IPS DF 6.9 (cell line): ENCODE measurements at regions not wholly inside any gene's neighbourhood (a gene's known extent, or its start where the extent isn't known, plus 50 kb on each side); places are given as distances from the start of the nearest gene placed in this dataset.

Experiments used
- DNase-seq: peaks from one replicate; pipeline ENCODE4 v3.0.0-alpha.2; 2013; ENCODE audit warnings: low read depth, low spot score
- H3K27ac ChIP-seq: one replicate; pipeline ENCODE4 v1.5.1; 2013; ENCODE audit warnings: low read length, control low read depth
- H3K27me3 ChIP-seq: 2 replicates; pipeline ENCODE4 v1.6.1; 2013; ENCODE audit warnings: mild to moderate bottlenecking, low read length; ENCODE audit not compliant: control insufficient read depth, insufficient read depth
- H3K36me3 ChIP-seq: 2 replicates; pipeline ENCODE4 v1.6.1; 2013; ENCODE audit warnings: low read length; ENCODE audit not compliant: control insufficient read depth, insufficient read depth
- H3K4me1 ChIP-seq: 2 replicates; pipeline ENCODE4 v1.6.1; 2013; ENCODE audit warnings: low read length; ENCODE audit not compliant: control insufficient read depth, insufficient read depth
- H3K4me3 ChIP-seq: 2 replicates; pipeline ENCODE4 v1.5.1; 2013; ENCODE audit warnings: mild to moderate bottlenecking, low read length
- H3K9me3 ChIP-seq: 2 replicates; pipeline ENCODE4 v1.6.1; 2013; ENCODE audit warnings: low read length, inconsistent platforms; ENCODE audit not compliant: control insufficient read depth, insufficient read depth
- WGBS: extraction: QIAGEN DNeasy Blood & Tissue Kit; methylation state at CpG from one replicate; pipeline ENCODE4 v1.1.7; 2013; ENCODE audit warnings: mixed read lengths, missing lambda C conversion rate; ENCODE audit not compliant: insufficient read length, insufficient coverage; 5-methylcytosine and 5-hydroxymethylcytosine counted together

DNA sequence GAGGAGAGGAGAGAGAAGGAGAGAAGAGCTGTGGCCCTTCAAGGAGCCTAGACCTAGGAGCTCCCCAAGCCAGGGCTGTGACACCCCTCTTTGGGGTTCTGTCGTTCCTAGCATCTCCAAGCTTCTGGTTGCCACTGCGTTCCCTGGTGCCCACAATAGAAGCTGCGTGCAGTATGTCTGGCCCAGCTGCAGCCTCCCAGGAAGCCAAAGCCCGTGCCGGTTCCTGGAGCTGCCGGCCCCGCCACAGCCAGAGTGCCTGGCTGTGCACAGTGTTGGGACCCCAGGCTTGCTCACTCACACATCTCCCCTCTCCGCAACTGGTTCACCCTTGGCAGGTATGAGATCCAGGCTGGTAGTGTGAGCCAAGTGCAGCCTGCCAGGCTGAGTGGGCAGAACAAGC lies 367.7 kb upstream of the MC4R start:
- WGBS = no CpG with 5 or more reads among the region's 8 CpGs
- no peak for DNase-seq
- no peaks in the 10 kb centered on the region for H3K27me3 ChIP-seq
- no peaks in the 10 kb centered on the region for H3K9me3 ChIP-seq
- H3K4me3 ChIP-seq = no peak overlapping the region
- H3K4me1 ChIP-seq = no peaks in the 10 kb centered on the region
- no peaks in the 10 kb centered on the region for H3K36me3 ChIP-seq
- no peak overlapping the region for H3K27ac ChIP-seq

DNA sequence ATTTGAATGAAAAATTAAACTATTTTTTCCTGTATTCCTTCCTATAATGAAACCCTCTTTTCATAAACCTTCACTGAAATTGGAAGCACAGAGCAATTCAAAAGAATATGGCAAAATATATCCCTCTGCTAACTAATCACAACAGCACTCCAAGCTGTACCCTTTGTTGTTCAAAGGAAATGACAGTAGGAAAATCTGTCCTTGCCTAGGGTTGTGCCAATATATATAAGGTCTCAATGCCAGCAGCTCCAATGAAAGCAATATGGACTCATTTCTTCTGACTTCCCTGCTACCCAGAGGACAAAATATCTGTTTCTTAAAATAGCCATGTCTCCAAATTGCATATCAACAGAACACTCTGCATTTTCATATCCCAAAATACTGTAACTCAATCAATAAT lies 373.9 kb upstream of the MC4R start:
- Histone ChIP-seq H3K9me3 (no peaks in the 10 kb centered on the region), H3K4me1 (no peaks in the 10 kb centered on the region), H3K27me3 (no peaks in the 10 kb centered on the region), H3K27ac (no peak overlapping the region), H3K4me3 (no peak overlapping the region), H3K36me3 (no peaks in the 10 kb centered on the region)
- DNase-seq = no peak

DNA sequence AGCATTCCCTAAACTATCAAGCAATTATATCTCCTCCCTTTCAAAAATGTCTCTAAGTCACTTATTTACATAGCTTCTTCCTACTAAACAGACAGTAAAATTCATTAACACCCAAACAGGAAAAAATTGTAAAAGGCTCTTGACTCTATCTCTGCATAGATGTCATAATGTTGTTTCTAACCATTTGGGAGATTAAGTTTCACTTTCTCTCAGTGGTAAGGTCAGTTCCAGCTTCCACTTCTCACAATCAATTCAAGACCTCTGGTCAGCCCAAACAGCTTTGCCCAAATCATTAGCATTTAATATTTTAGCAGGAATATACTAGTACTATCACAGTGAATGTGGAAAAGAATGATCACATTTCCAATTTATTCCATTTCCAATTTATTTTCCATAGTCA lies 374.3 kb upstream of the MC4R start:
- DNase-seq = no peak
- no peaks in the 10 kb centered on the region for H3K9me3 ChIP-seq
- H3K4me1 ChIP-seq = no peaks in the 10 kb centered on the region
- no peaks in the 10 kb centered on the region for H3K27me3 ChIP-seq
- H3K27ac ChIP-seq = no peak overlapping the region
- H3K4me3 ChIP-seq = no peak overlapping the region
- no peaks in the 10 kb centered on the region for H3K36me3 ChIP-seq

DNA sequence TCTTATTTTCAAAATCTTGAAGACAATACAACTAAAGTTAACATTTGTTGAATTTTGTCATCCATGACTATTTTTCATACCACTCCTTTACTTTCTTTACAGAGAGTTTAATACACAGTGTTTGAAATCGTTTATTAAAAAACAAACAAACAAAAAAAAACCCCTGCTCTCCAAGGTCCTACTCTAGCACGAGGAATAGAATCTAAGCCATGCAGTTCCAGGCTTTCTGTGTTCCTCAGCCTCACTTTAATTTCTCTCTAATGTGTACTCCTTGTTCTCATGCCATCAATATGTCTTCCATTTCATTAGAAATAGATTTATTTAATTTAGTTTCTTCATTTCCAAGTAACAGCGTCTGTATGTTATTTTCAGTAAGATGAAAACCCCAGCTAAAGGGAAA lies 381.2 kb upstream of the MC4R start:
- Histone ChIP-seq H3K36me3 (no peaks in the 10 kb centered on the region), H3K27me3 (no peaks in the 10 kb centered on the region), H3K27ac (no peak overlapping the region), H3K9me3 (no peaks in the 10 kb centered on the region), H3K4me1 (no peaks in the 10 kb centered on the region), H3K4me3 (no peak overlapping the region)
- no CpG with 5 or more reads among the region's 3 CpGs for WGBS
- no peak for DNase-seq

DNA sequence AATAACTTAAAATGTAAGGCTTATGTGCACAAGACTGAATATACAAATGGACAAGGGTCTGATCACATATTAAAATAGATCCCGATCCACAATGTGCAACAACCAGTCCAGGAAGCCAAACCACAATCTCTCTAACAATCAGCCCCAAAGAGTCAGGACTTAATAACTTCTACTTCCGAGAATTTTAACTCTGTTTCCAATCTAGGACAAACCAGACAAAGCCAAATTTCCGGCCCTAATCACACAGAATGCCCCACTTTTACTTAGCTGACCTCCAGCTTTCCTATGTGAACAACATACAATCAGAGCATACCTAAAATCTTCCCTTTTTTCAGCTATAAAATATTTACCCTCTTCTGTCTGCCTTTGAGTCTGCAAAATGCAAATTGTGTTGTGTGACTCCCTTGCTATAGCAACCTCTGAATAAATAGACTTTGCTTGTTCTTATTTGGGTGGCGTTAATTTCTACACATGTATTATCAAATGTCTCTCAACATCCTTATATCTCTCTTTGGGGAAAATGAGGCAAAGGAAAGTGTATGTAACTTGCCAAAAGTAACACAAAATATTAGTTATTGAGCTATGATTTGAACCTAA lies 381.9 kb upstream of the MC4R start:
- Histone ChIP-seq H3K27me3 (no peaks in the 10 kb centered on the region), H3K9me3 (no peaks in the 10 kb centered on the region), H3K4me1 (no peaks in the 10 kb centered on the region), H3K36me3 (no peaks in the 10 kb centered on the region), H3K27ac (no peak overlapping the region), H3K4me3 (no peak overlapping the region)
- DNase-seq = no peak
- WGBS = no CpG with 5 or more reads among the region's 4 CpGs

DNA sequence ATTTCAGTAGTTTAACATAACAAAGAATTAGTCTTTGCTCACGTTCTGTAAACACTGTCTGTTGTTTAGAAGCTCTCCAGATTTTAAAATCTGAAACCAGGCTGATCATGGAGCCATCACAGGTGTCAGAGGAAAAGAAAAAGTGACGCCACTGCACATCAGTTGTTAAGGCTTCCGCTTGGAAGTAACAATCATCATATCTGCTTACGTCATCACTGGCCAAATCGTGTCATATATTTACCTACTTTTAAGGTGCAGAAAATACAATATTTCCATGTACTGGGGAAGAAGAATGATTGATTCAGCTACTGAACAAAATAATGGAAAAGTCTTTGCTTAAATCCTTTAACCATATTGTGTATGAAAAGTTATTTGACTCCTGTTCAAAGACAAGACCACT lies 382.6 kb upstream of the MC4R start:
- WGBS = no CpG with 5 or more reads among the region's 5 CpGs
- no peak overlapping the region for H3K27ac ChIP-seq
- DNase-seq = no peak

DNA sequence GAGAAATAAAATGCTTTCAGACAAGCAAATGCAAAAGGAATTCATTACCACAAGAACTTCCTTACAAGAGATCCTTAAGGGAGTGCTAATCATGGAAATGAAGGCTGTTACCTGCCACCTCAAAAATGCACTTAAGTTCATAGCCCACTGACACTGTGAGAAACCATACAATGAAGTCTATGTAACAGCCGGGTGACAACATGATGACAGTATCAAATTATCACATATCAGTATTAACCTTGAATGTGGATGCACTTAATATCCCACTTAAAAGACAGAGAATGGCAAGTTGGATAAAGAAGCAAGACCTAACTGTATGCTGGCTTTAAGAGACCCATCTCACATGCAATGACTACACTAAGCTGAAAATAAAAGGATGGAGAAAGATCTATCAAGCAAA lies 403.4 kb upstream of the MC4R start:
- H3K4me1 ChIP-seq = no peaks in the 10 kb centered on the region
- no CpG with 5 or more reads among the region's 1 CpG for WGBS

More for the DNA sequence above, 382.6 kb upstream of the MC4R start:
- no peak overlapping the region for H3K4me3 ChIP-seq
- H3K9me3 ChIP-seq = no peaks in the 10 kb centered on the region
- no peaks in the 10 kb centered on the region for H3K36me3 ChIP-seq
- H3K4me1 ChIP-seq = no peaks in the 10 kb centered on the region
- H3K27me3 ChIP-seq = no peaks in the 10 kb centered on the region

DNA sequence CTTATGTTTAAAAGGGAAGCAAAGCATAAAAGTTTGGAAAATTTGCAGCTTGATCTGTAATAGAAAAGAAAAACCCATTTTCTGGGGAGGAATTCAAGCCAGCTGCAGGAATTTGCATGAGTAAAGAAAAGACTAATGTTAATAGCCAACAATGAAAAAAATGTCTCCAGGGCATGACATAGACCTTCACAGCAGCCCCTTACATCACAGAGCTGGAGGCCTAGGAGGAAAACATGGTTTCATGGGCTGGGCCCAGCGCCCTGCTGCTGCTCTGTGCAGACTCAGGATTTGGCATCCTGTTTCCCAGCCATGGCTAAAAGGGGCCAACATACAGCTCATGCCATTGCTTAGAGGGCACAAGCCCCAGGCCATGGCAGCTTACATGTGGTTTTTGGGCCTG lies 411.6 kb upstream of the MC4R start:
- Histone ChIP-seq H3K27ac (no peak overlapping the region), H3K9me3 (no peaks in the 10 kb centered on the region), H3K4me3 (no peak overlapping the region), H3K4me1 (no peaks in the 10 kb centered on the region), H3K36me3 (no peaks in the 10 kb centered on the region), H3K27me3 (no peaks in the 10 kb centered on the region)
- WGBS = no CpG with 5 or more reads among the region's 1 CpG
- DNase-seq = no peak

More for the DNA sequence above, 403.4 kb upstream of the MC4R start:
- Histone ChIP-seq H3K36me3 (no peaks in the 10 kb centered on the region), H3K27ac (no peak overlapping the region), H3K4me3 (no peak overlapping the region), H3K27me3 (no peaks in the 10 kb centered on the region), H3K9me3 (no peaks in the 10 kb centered on the region)
- no peak for DNase-seq

DNA sequence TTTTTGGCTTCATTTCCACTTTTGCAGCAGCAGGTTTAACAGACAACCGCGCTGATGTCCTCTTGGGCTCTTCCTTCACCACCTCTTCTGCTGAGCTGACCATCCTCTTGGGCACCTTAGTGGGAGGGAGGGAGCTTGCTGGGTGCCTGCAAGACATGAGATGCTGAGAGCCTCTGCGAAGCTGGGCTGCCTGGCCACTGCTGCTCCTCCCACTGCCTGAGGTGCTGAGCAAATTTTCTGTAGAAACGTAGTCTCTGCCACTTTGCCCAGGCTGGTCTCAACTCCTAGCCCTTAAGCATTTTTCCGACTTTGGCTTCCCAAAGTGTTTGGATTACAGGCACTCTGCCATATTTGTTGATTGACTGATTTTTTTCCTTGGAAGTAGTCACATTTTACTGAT lies 422.2 kb upstream of the MC4R start:
- no peaks in the 10 kb centered on the region for H3K27me3 ChIP-seq
- H3K27ac ChIP-seq = no peak overlapping the region
- no CpG with 5 or more reads among the region's 5 CpGs for WGBS
- DNase-seq = no peak
- no peaks in the 10 kb centered on the region for H3K4me1 ChIP-seq
- H3K9me3 ChIP-seq = no peaks in the 10 kb centered on the region
- no peak overlapping the region for H3K4me3 ChIP-seq
- no peaks in the 10 kb centered on the region for H3K36me3 ChIP-seq

DNA sequence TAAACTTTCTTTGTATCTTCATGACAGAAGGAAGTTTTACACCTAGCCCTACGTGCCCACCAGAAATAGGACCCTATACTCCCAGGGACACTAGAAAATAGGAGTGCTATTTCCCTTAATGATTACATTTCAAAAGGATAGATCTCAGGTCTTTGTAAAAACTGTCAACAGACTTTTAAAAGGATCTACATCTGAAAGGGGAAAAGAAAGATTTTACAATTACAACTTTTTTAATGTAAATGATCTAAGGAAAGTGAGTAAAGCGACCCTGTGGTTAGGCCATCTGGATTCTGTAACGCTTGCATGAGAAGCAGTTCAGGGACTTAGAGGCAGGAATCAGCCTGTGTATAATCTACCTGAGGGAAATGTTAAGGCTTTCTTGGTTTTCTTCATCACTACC lies 431.8 kb upstream of the MC4R start:
- H3K27ac ChIP-seq = no peak overlapping the region
- no CpG with 5 or more reads among the region's 3 CpGs for WGBS
- peak; percentile 45 for DNase-seq
- no peaks in the 10 kb centered on the region for H3K9me3 ChIP-seq
- H3K4me3 ChIP-seq = no peak overlapping the region
- H3K36me3 ChIP-seq = no peaks in the 10 kb centered on the region
- H3K4me1 ChIP-seq = no peaks in the 10 kb centered on the region; the same call in 1 of the 2 replicates
- peaks cover 11% of the 10 kb centered on the region; the same call in 1 of the 2 replicates for H3K27me3 ChIP-seq

DNA sequence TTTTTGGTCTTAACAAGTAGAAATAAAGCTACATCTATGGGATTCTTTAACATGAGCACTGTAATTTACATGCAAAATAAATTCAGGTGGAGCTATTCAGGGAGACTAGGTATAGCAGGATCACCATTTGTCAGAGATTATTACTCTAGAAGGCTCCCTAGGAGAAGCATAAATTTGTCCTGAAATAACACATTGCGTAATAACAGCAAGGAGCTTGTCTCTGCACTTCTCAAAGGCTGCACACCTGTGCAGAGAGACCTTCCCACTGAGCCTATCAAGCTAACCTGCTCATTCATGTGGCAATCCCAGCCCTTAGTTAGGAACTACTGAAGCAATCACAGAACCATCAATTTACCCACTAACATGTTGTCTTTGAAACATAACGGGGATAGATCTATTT lies 437.4 kb upstream of the MC4R start:
- no peaks in the 10 kb centered on the region for H3K36me3 ChIP-seq
- no peak overlapping the region for H3K27ac ChIP-seq
- H3K4me1 ChIP-seq = no peaks in the 10 kb centered on the region
- no peak overlapping the region for H3K4me3 ChIP-seq
- H3K9me3 ChIP-seq = no peaks in the 10 kb centered on the region
- no CpG with 5 or more reads among the region's 2 CpGs for WGBS
- no peak for DNase-seq
- peaks cover 6% of the 10 kb centered on the region; the same call in 1 of the 2 replicates for H3K27me3 ChIP-seq
